ENCODE measurements at regions not wholly inside any gene's neighbourhood (a gene's known extent, or its start where the extent isn't known, plus 50 kb on each side); places are given as distances from the start of the nearest gene placed in this dataset.

- no peak for TF ChIP-seq CTCF (IDR thresholded peaks at IDR 0.05)
- Histone ChIP-seq H3K4me3 (no peak overlapping the region), H3K27me3 (no peaks in the 10 kb centered on the region), H3K27ac (no peak overlapping the region), H3K9me3 (no peaks in the 10 kb centered on the region), H3K4me1 (no peaks in the 10 kb centered on the region), H3K36me3 (no peaks in the 10 kb centered on the region)
- no peak for DNase-seq (ENCODE audit: low spot score)
Measured at GRCh38 chr21:36627242-36627641, 71.7 kb upstream of the SIM2 start.

GRCh38 chr21:36628106-36628505, 70.8 kb upstream of the SIM2 start:
- no peaks in the 10 kb centered on the region for H3K4me1 ChIP-seq
- H3K4me3 ChIP-seq = no peak overlapping the region
- H3K27me3 ChIP-seq = no peaks in the 10 kb centered on the region
- H3K36me3 ChIP-seq = no peaks in the 10 kb centered on the region
- TF ChIP-seq CTCF (IDR thresholded peaks at IDR 0.05) = no peak
- no peak overlapping the region for H3K27ac ChIP-seq
- H3K9me3 ChIP-seq = no peaks in the 10 kb centered on the region
- no peak for DNase-seq (ENCODE audit: low spot score)

- Histone ChIP-seq H3K27me3 (no peaks in the 10 kb centered on the region), H3K36me3 (no peaks in the 10 kb centered on the region), H3K9me3 (no peaks in the 10 kb centered on the region), H3K27ac (no peak overlapping the region), H3K4me1 (no peaks in the 10 kb centered on the region), H3K4me3 (no peak overlapping the region)
- no peak for DNase-seq (ENCODE audit: low spot score)
- TF ChIP-seq CTCF (IDR thresholded peaks at IDR 0.05) = no peak
Measured at GRCh38 chr21:36628761-36629460, 70.0 kb upstream of the SIM2 start.

- Histone ChIP-seq H3K4me3 (no peak overlapping the region), H3K4me1 (no peaks in the 10 kb centered on the region), H3K9me3 (no peaks in the 10 kb centered on the region), H3K27me3 (no peaks in the 10 kb centered on the region), H3K36me3 (no peaks in the 10 kb centered on the region), H3K27ac (no peak overlapping the region)
- DNase-seq (ENCODE audit: low spot score) = no peak
- TF ChIP-seq CTCF (IDR thresholded peaks at IDR 0.05) = peak; percentile 38 to 79
Measured at GRCh38 chr21:36630485-36631206, 68.3 kb upstream of the SIM2 start.

- DNase-seq (ENCODE audit: low spot score) = no peak
- TF ChIP-seq CTCF (IDR thresholded peaks at IDR 0.05) = no peak
- no peaks in the 10 kb centered on the region for H3K4me1 ChIP-seq
- no peaks in the 10 kb centered on the region for H3K36me3 ChIP-seq
- H3K27me3 ChIP-seq = no peaks in the 10 kb centered on the region
- H3K27ac ChIP-seq = no peak overlapping the region
- no peak overlapping the region for H3K4me3 ChIP-seq
- H3K9me3 ChIP-seq = peaks cover 0 to 12% of the 10 kb centered on the region in 2 donors
Measured at GRCh38 chr21:36636016-36636415, 62.9 kb upstream of the SIM2 start.
